ENCODE measurements at regions not wholly inside any gene's neighbourhood (a gene's known extent, or its start where the extent isn't known, plus 50 kb on each side); places are given as distances from the start of the nearest gene placed in this dataset.

DNA sequence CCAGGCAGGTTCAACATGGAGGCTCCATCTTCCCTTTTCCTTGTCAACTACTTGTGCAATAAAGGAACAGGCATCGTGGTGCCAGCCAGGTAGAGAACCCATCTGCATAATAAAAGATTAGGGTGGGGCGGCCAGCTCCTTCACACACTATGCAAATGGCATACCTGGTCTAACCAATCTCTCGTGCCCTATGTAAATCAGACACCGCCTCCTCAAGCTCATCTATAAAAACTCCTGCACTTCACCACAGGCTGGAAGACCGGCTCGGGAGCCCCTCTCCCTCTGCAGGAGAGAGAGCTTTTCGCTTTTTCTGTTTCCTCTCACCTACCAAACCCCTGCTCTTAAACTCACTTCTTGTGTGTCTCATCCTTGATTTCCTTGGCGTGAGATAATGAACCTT lies 244.3 kb upstream of the PUM3 start:
- Histone ChIP-seq H3K4me3 (no peak overlapping the region), H3K9me3 (no peaks in the 10 kb centered on the region), H3K27me3 (ENCODE audit: insufficient read depth in 3 of 3, low read length in 2 of 3) (no peaks in the 10 kb centered on the region), H3K4me1 (no peaks in the 10 kb centered on the region), H3K27ac (no peak overlapping the region), H3K36me3 (ENCODE audit: insufficient read depth in 1 of 2, low read depth in 1 of 2) (no peaks in the 10 kb centered on the region)
- no peak for DNase-seq
- TF ChIP-seq CTCF (IDR thresholded peaks at IDR 0.05): no peak
- intact Hi-C loops (cut with DNase I): no loop called here
- ATAC-seq: no peak
- 80 to 82% (median 82%) methylated on average over 8 of the region's 8 CpGs for WGBS, 3 donors

GRCh38 chr9:3087697-3088096 lies 243.8 kb upstream of the PUM3 start:
- no peaks in the 10 kb centered on the region for H3K36me3 ChIP-seq (ENCODE audit: insufficient read depth in 1 of 2, low read depth in 1 of 2)
- H3K4me3 ChIP-seq: no peak overlapping the region
- H3K27ac ChIP-seq: no peak overlapping the region
- H3K27me3 ChIP-seq (ENCODE audit: insufficient read depth in 3 of 3, low read length in 2 of 3): no peaks in the 10 kb centered on the region
- DNase-seq: no peak
- TF ChIP-seq CTCF (IDR thresholded peaks at IDR 0.05): no peak
- H3K9me3 ChIP-seq: no peaks in the 10 kb centered on the region
- H3K4me1 ChIP-seq: no peaks in the 10 kb centered on the region
- intact Hi-C loops (cut with DNase I): no loop called here
- ATAC-seq: no peak
- WGBS, 3 donors: 68 to 77% (median 73%) methylated on average over 4 of the region's 4 CpGs

DNA sequence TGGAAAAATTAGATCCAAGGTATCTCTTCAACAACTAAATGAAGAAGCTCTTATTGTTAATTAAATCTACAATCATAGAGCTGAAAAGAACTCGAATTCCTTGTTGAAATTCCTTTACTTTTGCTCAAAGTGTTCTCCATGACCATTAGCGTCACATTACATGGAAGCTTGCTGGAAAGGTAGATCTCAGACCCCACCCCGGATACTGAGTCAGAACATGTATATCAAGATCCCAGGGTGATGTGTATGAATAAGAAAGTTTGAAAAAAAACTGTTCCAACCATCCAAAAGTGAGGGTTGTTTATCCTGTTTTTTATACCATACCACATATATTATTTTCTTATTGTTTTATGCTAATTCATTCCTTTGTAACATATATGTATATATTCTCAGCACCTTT lies 237.1 kb upstream of the PUM3 start:
- no peak for ATAC-seq
- 78 to 85% (median 79%) methylated on average over 3 of the region's 3 CpGs for WGBS, 3 donors
- no peaks in the 10 kb centered on the region for H3K27me3 ChIP-seq (ENCODE audit: insufficient read depth in 3 of 3, low read length in 2 of 3)
- no peak for TF ChIP-seq CTCF (IDR thresholded peaks at IDR 0.05)
- H3K9me3 ChIP-seq: no peaks in the 10 kb centered on the region
- no peak overlapping the region for H3K27ac ChIP-seq
- intact Hi-C loops (cut with DNase I): no loop called here
- H3K4me3 ChIP-seq: no peak overlapping the region
- H3K36me3 ChIP-seq (ENCODE audit: insufficient read depth in 1 of 2, low read depth in 1 of 2): no peaks in the 10 kb centered on the region
- no peak for DNase-seq
- H3K4me1 ChIP-seq: no peaks in the 10 kb centered on the region

- ATAC-seq (no peak), DNase-seq (no peak)
- Histone ChIP-seq H3K36me3 (ENCODE audit: insufficient read depth in 1 of 2, low read depth in 1 of 2) (no peaks in the 10 kb centered on the region), H3K4me1 (no peaks in the 10 kb centered on the region), H3K27me3 (ENCODE audit: insufficient read depth in 3 of 3, low read length in 2 of 3) (no peaks in the 10 kb centered on the region), H3K9me3 (peaks cover 10% of the 10 kb centered on the region), H3K4me3 (no peak overlapping the region), H3K27ac (no peak overlapping the region)
- intact Hi-C loops (cut with DNase I): no loop called here
- 71 to 80% (median 77%) methylated on average over 5 of the region's 5 CpGs for WGBS, 3 donors
- no peak for TF ChIP-seq CTCF (IDR thresholded peaks at IDR 0.05)
These were observed 230.4 kb upstream of the PUM3 start for GRCh38 chr9:3074247-3074646.

DNA sequence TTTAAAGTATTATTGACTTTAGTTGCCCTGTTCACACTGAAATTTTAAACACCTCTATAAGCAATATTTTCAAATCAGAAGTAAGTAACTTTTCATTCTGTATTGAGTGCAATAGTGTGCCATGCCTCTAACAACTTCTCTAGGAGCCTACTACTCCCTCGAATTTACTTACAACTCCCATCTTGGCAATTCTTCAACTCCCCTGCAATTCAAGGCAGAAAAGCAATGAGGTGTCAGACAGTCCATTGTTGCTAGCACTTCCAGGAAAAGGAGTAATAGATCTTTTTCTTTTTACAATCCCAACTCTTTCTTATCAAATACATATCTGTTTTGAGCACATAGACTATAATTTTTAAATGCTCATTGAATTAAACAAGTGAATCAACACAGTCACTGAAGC lies 222.7 kb upstream of the PUM3 start:
- TF ChIP-seq CTCF (IDR thresholded peaks at IDR 0.05): no peak
- 28 to 50% (median 40%) methylated on average over 1 of the region's 1 CpG for WGBS, 3 donors
- Histone ChIP-seq H3K36me3 (ENCODE audit: insufficient read depth in 1 of 2, low read depth in 1 of 2) (no peaks in the 10 kb centered on the region), H3K27ac (no peak overlapping the region), H3K4me1 (no peaks in the 10 kb centered on the region), H3K27me3 (ENCODE audit: insufficient read depth in 3 of 3, low read length in 2 of 3) (no peaks in the 10 kb centered on the region), H3K4me3 (no peak overlapping the region), H3K9me3 (peaks cover 10% of the 10 kb centered on the region)
- DNase-seq (no peak), ATAC-seq (no peak)
- intact Hi-C loops (cut with DNase I): no loop called here
